ENCODE measurements at regions not wholly inside any gene's neighbourhood (a gene's known extent, or its start where the extent isn't known, plus 50 kb on each side); places are given as distances from the start of the nearest gene placed in this dataset.

DNA sequence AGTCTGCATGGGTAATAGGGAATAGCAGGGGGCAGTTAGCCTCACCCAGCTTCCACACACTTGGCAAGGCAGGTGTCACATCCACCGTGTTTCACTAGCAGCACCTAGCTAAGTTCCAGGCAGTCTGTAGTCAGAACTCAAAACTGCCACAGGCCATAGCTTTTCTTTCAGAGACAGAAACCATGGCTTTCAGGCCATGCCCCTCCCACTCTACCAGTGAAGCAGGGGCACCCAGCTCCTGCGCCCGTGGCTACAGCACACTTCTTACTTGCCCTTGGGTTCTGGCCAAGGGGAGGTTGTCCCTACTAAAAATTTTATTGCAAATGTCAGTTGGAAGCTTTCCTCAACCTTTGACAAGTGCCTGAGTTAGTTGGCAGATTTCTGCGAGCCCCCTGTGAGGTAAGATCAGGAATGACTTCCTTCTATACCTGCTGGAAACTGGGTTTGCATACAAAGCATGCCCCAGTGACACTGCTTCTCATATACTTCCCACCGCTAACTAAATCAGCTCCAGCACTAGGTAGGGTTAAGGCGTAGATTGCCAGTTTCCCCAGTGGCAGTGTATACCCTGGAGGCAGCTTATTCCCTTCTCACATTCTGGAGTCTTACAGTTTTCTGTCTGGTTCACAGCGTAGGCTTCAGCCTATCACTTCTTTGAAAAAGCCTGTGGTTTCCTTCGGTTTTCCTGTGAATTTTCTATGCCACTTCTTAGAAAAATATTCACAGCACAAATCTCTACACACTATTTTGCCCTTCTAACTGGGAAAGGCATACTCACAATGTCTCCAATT is 139.0 kb upstream of the LUZP2 start:
- H3K4me2 ChIP-seq (ENCODE audit: low read length), result no peak overlapping the region
- no peak overlapping the region for H3K9ac ChIP-seq (ENCODE audit: low read length)
- no peaks in the 10 kb centered on the region for H3K79me2 ChIP-seq (ENCODE audit: low read length)
- no peaks in the 10 kb centered on the region for H3K36me3 ChIP-seq (replicated peaks; ENCODE audit: low read depth, low read length)
- TF ChIP-seq CTCF (IDR thresholded peaks at IDR 0.05; ENCODE audit: low read depth, low read length), result no peak
- no peak for TF ChIP-seq EZH2phosphoT487 (IDR thresholded peaks at IDR 0.05; ENCODE audit: low read depth)
- H3K27me3 ChIP-seq (ENCODE audit: low read depth, low read length), result no peaks in the 10 kb centered on the region
- no peak overlapping the region for H2AFZ ChIP-seq (ENCODE audit: low read depth, low read length)
- H4K20me1 ChIP-seq (ENCODE audit: insufficient read depth, low read length), result no peaks in the 10 kb centered on the region
- no peaks in the 10 kb centered on the region for H3K4me1 ChIP-seq (ENCODE audit: low read length)
- no peak overlapping the region for H3K4me3 ChIP-seq (ENCODE audit: low read length)
- no peaks in the 10 kb centered on the region for H3K9me3 ChIP-seq (ENCODE audit: insufficient read depth, low read length)
- no peak overlapping the region for H3K27ac ChIP-seq (ENCODE audit: low read length)

GRCh38 chr11:24372491-24372890 is 124.4 kb upstream of the LUZP2 start:
- TF ChIP-seq EZH2phosphoT487 (IDR thresholded peaks at IDR 0.05; ENCODE audit: low read depth) (no peak), CTCF (IDR thresholded peaks at IDR 0.05; ENCODE audit: low read depth, low read length) (no peak)
- H3K4me1 ChIP-seq (ENCODE audit: low read length), result no peaks in the 10 kb centered on the region

GRCh38 chr11:24373516-24373915 is 123.3 kb upstream of the LUZP2 start:
- Histone ChIP-seq H3K27ac (ENCODE audit: low read length) (no peak overlapping the region), H3K27me3 (ENCODE audit: low read depth, low read length) (no peaks in the 10 kb centered on the region), H4K20me1 (ENCODE audit: insufficient read depth, low read length) (no peaks in the 10 kb centered on the region), H3K9me3 (ENCODE audit: insufficient read depth, low read length) (no peaks in the 10 kb centered on the region), H3K79me2 (ENCODE audit: low read length) (no peaks in the 10 kb centered on the region), H3K4me2 (ENCODE audit: low read length) (no peak overlapping the region), H3K4me1 (ENCODE audit: low read length) (no peaks in the 10 kb centered on the region), H3K4me3 (ENCODE audit: low read length) (no peak overlapping the region), H3K36me3 (replicated peaks; ENCODE audit: low read depth, low read length) (no peaks in the 10 kb centered on the region), H2AFZ (ENCODE audit: low read depth, low read length) (no peak overlapping the region), H3K9ac (ENCODE audit: low read length) (no peak overlapping the region)
- no peak for TF ChIP-seq CTCF (IDR thresholded peaks at IDR 0.05; ENCODE audit: low read depth, low read length)
- no peak for TF ChIP-seq EZH2phosphoT487 (IDR thresholded peaks at IDR 0.05; ENCODE audit: low read depth)

More at GRCh38 chr11:24372491-24372890, 124.4 kb upstream of the LUZP2 start:
- no peaks in the 10 kb centered on the region for H3K79me2 ChIP-seq (ENCODE audit: low read length)
- no peak overlapping the region for H3K4me2 ChIP-seq (ENCODE audit: low read length)
- no peaks in the 10 kb centered on the region for H3K27me3 ChIP-seq (ENCODE audit: low read depth, low read length)
- no peak overlapping the region for H3K9ac ChIP-seq (ENCODE audit: low read length)
- no peaks in the 10 kb centered on the region for H4K20me1 ChIP-seq (ENCODE audit: insufficient read depth, low read length)
- no peak overlapping the region for H2AFZ ChIP-seq (ENCODE audit: low read depth, low read length)
- no peaks in the 10 kb centered on the region for H3K9me3 ChIP-seq (ENCODE audit: insufficient read depth, low read length)
- no peaks in the 10 kb centered on the region for H3K36me3 ChIP-seq (replicated peaks; ENCODE audit: low read depth, low read length)
- H3K27ac ChIP-seq (ENCODE audit: low read length), result no peak overlapping the region
- H3K4me3 ChIP-seq (ENCODE audit: low read length), result no peak overlapping the region

DNA sequence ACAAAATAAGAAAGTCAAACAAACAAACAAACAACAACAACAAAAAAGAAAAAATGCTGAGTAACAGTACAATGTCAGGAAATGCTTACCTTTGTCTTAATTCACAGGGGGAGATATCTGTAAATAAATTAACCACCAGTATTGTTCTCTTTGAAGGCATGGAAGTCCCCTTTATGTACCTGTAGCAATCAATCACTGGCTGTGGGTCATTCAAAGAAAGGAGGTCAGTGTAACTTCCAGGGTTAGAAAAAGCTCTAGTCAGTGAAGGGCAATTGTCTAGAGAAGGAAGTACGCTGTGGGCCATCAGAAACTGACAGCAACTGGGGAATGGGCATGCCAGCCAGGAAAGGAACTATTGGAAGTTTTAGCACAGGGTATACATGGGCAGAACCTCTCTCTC is 121.5 kb upstream of the LUZP2 start:
- H3K9me3 ChIP-seq (ENCODE audit: insufficient read depth, low read length), result no peaks in the 10 kb centered on the region
- H3K4me3 ChIP-seq (ENCODE audit: low read length), result no peak overlapping the region
- TF ChIP-seq EZH2phosphoT487 (IDR thresholded peaks at IDR 0.05; ENCODE audit: low read depth) (no peak), CTCF (IDR thresholded peaks at IDR 0.05; ENCODE audit: low read depth, low read length) (no peak)
- H3K27ac ChIP-seq (ENCODE audit: low read length), result no peak overlapping the region
- H2AFZ ChIP-seq (ENCODE audit: low read depth, low read length), result no peak overlapping the region
- no peak overlapping the region for H3K9ac ChIP-seq (ENCODE audit: low read length)
- no peaks in the 10 kb centered on the region for H3K27me3 ChIP-seq (ENCODE audit: low read depth, low read length)
- H3K79me2 ChIP-seq (ENCODE audit: low read length), result no peaks in the 10 kb centered on the region
- no peak overlapping the region for H3K4me2 ChIP-seq (ENCODE audit: low read length)
- H3K36me3 ChIP-seq (replicated peaks; ENCODE audit: low read depth, low read length), result no peaks in the 10 kb centered on the region
- H4K20me1 ChIP-seq (ENCODE audit: insufficient read depth, low read length), result no peaks in the 10 kb centered on the region
- H3K4me1 ChIP-seq (ENCODE audit: low read length), result no peaks in the 10 kb centered on the region
